H1 (cell line): ENCODE measurements at regions not wholly inside any gene's neighbourhood (a gene's known extent, or its start where the extent isn't known, plus 50 kb on each side); places are given as distances from the start of the nearest gene placed in this dataset.

Source experiments
- CTCF ChIA-PET: fragments of 300-600 bp; sonication (Branson Sonifier 250); formaldehyde crosslinking; loops from one replicate; lab custom pipeline; 2021; ENCODE audit not compliant: partially characterized antibody; lab: Charles Lee
- POLR2A ChIA-PET: fragments of 300-600 bp; sonication (Branson Sonifier 250); formaldehyde crosslinking; loops from one replicate; lab custom pipeline; 2021; ENCODE audit warnings: inconsistent platforms; ENCODE audit not compliant: partially characterized antibody; lab: Charles Lee
- DNase-seq, 2 experiments: peaks; one replicate each; pipeline versions ENCODE4 v3.0.0 to v3.0.0-alpha.2; 2010 to 2022; ENCODE audit warnings: low spot score in 2 of 2, low read depth in 1 of 2, mixed read lengths in 1 of 2
- FAIRE-seq: peaks from 2 replicates; lab custom pipeline; 2011; peaks lifted over from hg19 to GRCh38; lab: Jason Lieb, UNC
- H2AFZ ChIP-seq: 2 replicates; pipeline ENCODE4 v1.8.1; 2012; ENCODE audit warnings: low read length, inconsistent platforms
- H2AK5ac ChIP-seq: 2 replicates; pipeline ENCODE4 v1.6.1; 2013; ENCODE audit warnings: low read depth, low read length
- H2BK120ac ChIP-seq: replicated peaks from 2 replicates; pipeline ENCODE3; 2013; ENCODE audit warnings: low read depth, low read length, inconsistent platforms
- H2BK12ac ChIP-seq: 2 replicates; pipeline ENCODE4 v1.6.1; 2013; ENCODE audit warnings: low read depth, low read length
- H2BK15ac ChIP-seq: 2 replicates; pipeline ENCODE4 v1.6.1; 2013; ENCODE audit warnings: low read length
- H2BK20ac ChIP-seq: 2 replicates; pipeline ENCODE4 v1.6.1; 2013; ENCODE audit warnings: low read length
- H2BK5ac ChIP-seq: 2 replicates; pipeline ENCODE4 v1.6.1; 2013; ENCODE audit warnings: low read depth, low read length
- H3K14ac ChIP-seq: 2 replicates; pipeline ENCODE4 v1.6.1; 2013; ENCODE audit warnings: inconsistent platforms; ENCODE audit not compliant: insufficient read length
- H3K18ac ChIP-seq: 2 replicates; pipeline ENCODE4 v1.6.1; 2013; ENCODE audit warnings: low read length; ENCODE audit errors: extremely low read depth
- H3K23ac ChIP-seq: 2 replicates; pipeline ENCODE4 v1.6.1; 2013; ENCODE audit warnings: inconsistent platforms; ENCODE audit not compliant: insufficient read length
- H3K23me2 ChIP-seq: 2 replicates; pipeline ENCODE4 v1.6.1; 2013; ENCODE audit warnings: low read depth, low read length
- H3K27ac ChIP-seq: 2 replicates; pipeline ENCODE4 v1.6.1; 2011; ENCODE audit warnings: low read depth, low read length, inconsistent platforms
- H3K27me3 ChIP-seq, 4 experiments: replicated peaks in 1 of 4; 1 replicate in 1 of 4; 2 replicates in 3 of 4; pipeline versions ENCODE4 v1.6.1 to v1.8.1; 2011 to 2013; ENCODE audit warnings: low read length in 3 of 4, mild to moderate bottlenecking in 3 of 4, inconsistent platforms in 2 of 4, mixed read lengths in 2 of 4, moderate library complexity in 1 of 4; ENCODE audit not compliant: control insufficient read depth in 3 of 4, insufficient read depth in 3 of 4; ENCODE audit errors: extremely low read depth in 1 of 4
- H3K36me3 ChIP-seq, 4 experiments: 2 replicates each; pipeline versions ENCODE4 v1.6.1 to v1.8.1; 2011 to 2013; ENCODE audit warnings: mild to moderate bottlenecking in 4 of 4, low read length in 3 of 4, moderate library complexity in 2 of 4, control low read depth in 1 of 4, inconsistent platforms in 1 of 4; ENCODE audit not compliant: insufficient read depth in 4 of 4, control insufficient read depth in 2 of 4
- H3K4ac ChIP-seq: replicated peaks from 2 replicates; pipeline ENCODE3; 2013; ENCODE audit warnings: low read length, low read depth, mixed read lengths, inconsistent platforms; ENCODE audit not compliant: insufficient read length
- H3K4me1 ChIP-seq, 4 experiments: replicated peaks in 1 of 4; 1 replicate in 1 of 4; 2 replicates in 3 of 4; pipeline versions ENCODE4 v1.6.1 to v1.8.1; 2011 to 2013; ENCODE audit warnings: low read length in 3 of 4, inconsistent platforms in 2 of 4, mixed read lengths in 1 of 4; ENCODE audit not compliant: insufficient read depth in 4 of 4, control insufficient read depth in 3 of 4
- H3K4me2 ChIP-seq, 2 experiments: 2 replicates each; pipeline versions ENCODE4 v1.6.1 to v1.8.1; 2011 to 2013; ENCODE audit warnings: low read depth in 2 of 2, low read length in 2 of 2, control low read depth in 1 of 2, inconsistent platforms in 1 of 2, mild to moderate bottlenecking in 1 of 2; ENCODE audit not compliant: insufficient read depth in 1 of 2
- H3K4me3 ChIP-seq, 4 experiments: fragments of 200-600, 300-600 bp in 1 of 4; sonication (generic), shearing (Covaris generic), sonication (Bioruptor Twin) in 1 of 4; 2 replicates each; pipeline versions ENCODE4 v1.5.1 to v1.8.1; 2011 to 2016; ENCODE audit warnings: low read length in 4 of 4, low read depth in 3 of 4, control low read depth in 2 of 4, inconsistent platforms in 2 of 4, mild to moderate bottlenecking in 2 of 4, mixed read lengths in 1 of 4, moderate library complexity in 1 of 4; ENCODE audit not compliant: insufficient read depth in 2 of 4; ENCODE audit errors: extremely low read depth in 1 of 4
- H3K56ac ChIP-seq: replicated peaks from 2 replicates; pipeline ENCODE3; 2013; ENCODE audit warnings: low read depth, mild to moderate bottlenecking, mixed read lengths, low read length, inconsistent platforms; ENCODE audit not compliant: insufficient read length
- H3K79me1 ChIP-seq: 2 replicates; pipeline ENCODE4 v1.6.1; 2013; ENCODE audit warnings: low read depth, low read length, control low read depth
- H3K79me2 ChIP-seq, 2 experiments: 2 replicates each; pipeline versions ENCODE4 v1.6.1 to v1.8.1; 2012 to 2013; ENCODE audit warnings: low read length in 2 of 2, mild to moderate bottlenecking in 2 of 2, inconsistent platforms in 1 of 2; ENCODE audit not compliant: insufficient read depth in 2 of 2, control insufficient read depth in 1 of 2
- H3K9ac ChIP-seq, 4 experiments: replicated peaks in 1 of 4; 1 replicate in 1 of 4; 2 replicates in 3 of 4; pipeline versions ENCODE4 v1.6.1 to v1.8.1; 2011 to 2013; ENCODE audit warnings: low read depth in 3 of 4, low read length in 3 of 4, control low read depth in 2 of 4, mild to moderate bottlenecking in 2 of 4, moderate library complexity in 2 of 4, inconsistent platforms in 1 of 4; ENCODE audit errors: extremely low read depth in 1 of 4
- H3K9me3 ChIP-seq, 2 experiments: 2 replicates each; pipeline versions ENCODE4 v1.6.1 to v1.8.1; 2012 to 2013; ENCODE audit warnings: mild to moderate bottlenecking in 2 of 2, moderate library complexity in 2 of 2, control low read depth in 1 of 2, inconsistent platforms in 1 of 2, low read depth in 1 of 2, low read length in 1 of 2, mixed read lengths in 1 of 2; ENCODE audit not compliant: insufficient read depth in 2 of 2
- H4K20me1 ChIP-seq, 2 experiments: replicated peaks in 1 of 2; 2 replicates each; pipeline versions ENCODE3 to v1.8.1; 2011 to 2013; ENCODE audit warnings: inconsistent platforms in 2 of 2, low read length in 2 of 2, mild to moderate bottlenecking in 1 of 2; ENCODE audit not compliant: insufficient read depth in 2 of 2, control insufficient read depth in 1 of 2
- H4K5ac ChIP-seq: 2 replicates; pipeline ENCODE4 v1.6.1; 2013; ENCODE audit warnings: low read length, low read depth, mixed read lengths, inconsistent platforms; ENCODE audit not compliant: insufficient read length
- H4K8ac ChIP-seq: 2 replicates; pipeline ENCODE4 v1.8.0; 2013; ENCODE audit warnings: mild to moderate bottlenecking, moderate library complexity, low read length, inconsistent platforms; ENCODE audit not compliant: insufficient read depth; ENCODE audit errors: extremely low read depth
- H4K91ac ChIP-seq: replicated peaks from 2 replicates; pipeline ENCODE3; 2013; ENCODE audit warnings: low read length, mixed read lengths, inconsistent platforms; ENCODE audit not compliant: insufficient read length
- HDAC2 ChIP-seq, 2 experiments: fragments of 300-600 bp in 1 of 2; sonication (generic) in 1 of 2; IDR thresholded peaks; 2 replicates each; pipeline ENCODE4 v1.6.1; 2011 to 2012; ENCODE audit warnings: low read depth in 2 of 2, low read length in 2 of 2, mild to moderate bottlenecking in 2 of 2, moderate library complexity in 2 of 2, borderline replicate concordance in 1 of 2, inconsistent platforms in 1 of 2
- KDM5A ChIP-seq: fragments of 200-600 bp; IDR thresholded peaks from 2 replicates; pipeline ENCODE4 v1.7.1; 2012; ENCODE audit warnings: mild to moderate bottlenecking, low read length, inconsistent platforms, mixed read lengths
- NANOG ChIP-seq: IDR thresholded peaks from 2 replicates; pipeline ENCODE4 v1.6.1; 2011; ENCODE audit warnings: low read length, low read depth, mild to moderate bottlenecking, inconsistent platforms; ENCODE audit not compliant: insufficient read depth, poor library complexity, severe bottlenecking
- POLR2A ChIP-seq, 2 experiments: IDR thresholded peaks; 1 replicate in 1 of 2; 2 replicates in 1 of 2; pipeline ENCODE4 v1.6.1; 2011; ENCODE audit warnings: low read depth in 2 of 2, low read length in 2 of 2, mild to moderate bottlenecking in 2 of 2; ENCODE audit errors: control extremely low read depth in 1 of 2
- SIRT6 ChIP-seq: IDR thresholded peaks from one replicate; pipeline ENCODE4 v1.7.1; 2012; ENCODE audit warnings: low read length, inconsistent platforms
- TAF1 ChIP-seq: IDR thresholded peaks from 2 replicates; pipeline ENCODE4 v1.6.1; 2011; ENCODE audit warnings: mild to moderate bottlenecking, low read depth, low read length
- WGBS, 2 experiments: shearing (Covaris generic) in 1 of 2; methylation state at CpG; one replicate each; pipeline versions ENCODE4 v1.1.6 to v1.1.7; 2013 to 2015; ENCODE audit warnings: low lambda C conversion rate in 2 of 2, mixed read lengths in 2 of 2, inconsistent platforms in 1 of 2, low coverage in 1 of 2, missing lambda C conversion rate in 1 of 2; ENCODE audit not compliant: insufficient replicate concordance in 2 of 2, insufficient coverage in 1 of 2, insufficient read length in 1 of 2; ENCODE audit errors: extremely low coverage in 1 of 2, missing lambda C conversion rate in 1 of 2; 5-methylcytosine and 5-hydroxymethylcytosine counted together

- Histone ChIP-seq H3K27ac (no peak overlapping the region), H2BK5ac (no peak overlapping the region), H2AFZ (no peak overlapping the region), H3K79me2 (no peaks in the 10 kb centered on the region), H2BK120ac (no peak overlapping the region), H3K4me1 (no peaks in the 10 kb centered on the region), H4K8ac (no peak overlapping the region), H2BK15ac (no peak overlapping the region), H4K91ac (no peak overlapping the region), H3K4ac (no peak overlapping the region), H3K14ac (no peak overlapping the region), H2AK5ac (no peak overlapping the region), H2BK20ac (no peak overlapping the region), H3K23ac (no peak overlapping the region), H3K9me3 (no peaks in the 10 kb centered on the region), H4K20me1 (no peaks in the 10 kb centered on the region), H3K9ac (no peak overlapping the region), H3K18ac (no peak overlapping the region), H4K5ac (no peak overlapping the region), H3K4me3 (no peak overlapping the region), H2BK12ac (no peak overlapping the region), H3K79me1 (no peaks in the 10 kb centered on the region), H3K56ac (no peak overlapping the region), H3K23me2 (no peaks in the 10 kb centered on the region), H3K27me3 (no peaks in the 10 kb centered on the region), H3K36me3 (no peaks in the 10 kb centered on the region), H3K4me2 (no peak overlapping the region)
- CTCF ChIA-PET, result no interaction called here
- POLR2A ChIA-PET, result no interaction called here
- DNase-seq, result no peak
- WGBS, 2 experiments, result 95% methylated on average over 5 of the region's 5 CpGs; no CpG with 5 or more reads in 1 of the 2 experiments
- no peak for TF ChIP-seq NANOG
- TF ChIP-seq POLR2A (IDR thresholded peaks at IDR 0.05; ENCODE audit: control extremely low read depth in 1 of 2, low read depth in 2 of 2, low read length in 2 of 2), result no peak
- no peak for TF ChIP-seq HDAC2 (IDR thresholded peaks at IDR 0.05; ENCODE audit: borderline replicate concordance in 1 of 2, low read depth in 2 of 2, low read length in 2 of 2)
- no peak for TF ChIP-seq TAF1
- no peak for TF ChIP-seq SIRT6
- no peak for TF ChIP-seq KDM5A
- no peak for FAIRE-seq
These were observed 156.6 kb upstream of the CAND1 start for GRCh38 chr12:67112586-67112985.
